ENCODE measurements at regions not wholly inside any gene's neighbourhood (a gene's known extent, or its start where the extent isn't known, plus 50 kb on each side); places are given as distances from the start of the nearest gene placed in this dataset.

DNA sequence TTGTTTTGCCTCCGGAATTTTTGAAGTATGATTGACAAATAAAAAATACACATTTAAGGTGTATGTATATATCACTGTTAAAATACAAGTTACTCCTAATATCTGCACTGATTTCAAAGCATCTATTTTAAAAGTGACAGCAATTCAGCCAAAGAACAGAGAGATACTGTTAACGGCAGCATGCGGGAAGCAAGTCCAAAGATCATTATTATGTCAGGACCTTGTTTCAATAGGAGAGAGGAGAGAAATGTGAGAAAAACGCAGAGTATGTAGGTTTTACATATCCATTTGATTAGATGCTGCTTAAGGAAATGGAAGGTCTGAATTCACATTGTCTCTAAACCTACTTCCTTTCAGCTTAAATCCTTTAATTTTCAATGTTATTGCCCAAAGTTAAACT, 545.5 kb upstream of the SLC8A1 start:
- no peak for DNase-seq (ENCODE audit: low read depth in 2 of 2)
- TF ChIP-seq, protein P1, sequence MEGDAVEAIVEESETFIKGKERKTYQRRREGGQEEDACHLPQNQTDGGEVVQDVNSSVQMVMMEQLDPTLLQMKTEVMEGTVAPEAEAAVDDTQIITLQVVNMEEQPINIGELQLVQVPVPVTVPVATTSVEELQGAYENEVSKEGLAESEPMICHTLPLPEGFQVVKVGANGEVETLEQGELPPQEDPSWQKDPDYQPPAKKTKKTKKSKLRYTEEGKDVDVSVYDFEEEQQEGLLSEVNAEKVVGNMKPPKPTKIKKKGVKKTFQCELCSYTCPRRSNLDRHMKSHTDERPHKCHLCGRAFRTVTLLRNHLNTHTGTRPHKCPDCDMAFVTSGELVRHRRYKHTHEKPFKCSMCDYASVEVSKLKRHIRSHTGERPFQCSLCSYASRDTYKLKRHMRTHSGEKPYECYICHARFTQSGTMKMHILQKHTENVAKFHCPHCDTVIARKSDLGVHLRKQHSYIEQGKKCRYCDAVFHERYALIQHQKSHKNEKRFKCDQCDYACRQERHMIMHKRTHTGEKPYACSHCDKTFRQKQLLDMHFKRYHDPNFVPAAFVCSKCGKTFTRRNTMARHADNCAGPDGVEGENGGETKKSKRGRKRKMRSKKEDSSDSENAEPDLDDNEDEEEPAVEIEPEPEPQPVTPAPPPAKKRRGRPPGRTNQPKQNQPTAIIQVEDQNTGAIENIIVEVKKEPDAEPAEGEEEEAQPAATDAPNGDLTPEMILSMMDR (IDR thresholded peaks at IDR 0.05; ENCODE audit: low read depth, low read length) = no peak
- H3K4me3 ChIP-seq (replicated peaks in 1 of 2; ENCODE audit: low read depth in 2 of 2, low read length in 2 of 2) = no peak overlapping the region

GRCh38 chr2:41000374-41000773, 548.5 kb upstream of the SLC8A1 start:
- TF ChIP-seq, protein P1 (IDR thresholded peaks at IDR 0.05; ENCODE audit: low read depth, low read length) = no peak
- H3K4me3 ChIP-seq (replicated peaks in 1 of 2; ENCODE audit: low read depth in 2 of 2, low read length in 2 of 2) = no peak overlapping the region
- no peak for DNase-seq (ENCODE audit: low read depth in 2 of 2)

DNA sequence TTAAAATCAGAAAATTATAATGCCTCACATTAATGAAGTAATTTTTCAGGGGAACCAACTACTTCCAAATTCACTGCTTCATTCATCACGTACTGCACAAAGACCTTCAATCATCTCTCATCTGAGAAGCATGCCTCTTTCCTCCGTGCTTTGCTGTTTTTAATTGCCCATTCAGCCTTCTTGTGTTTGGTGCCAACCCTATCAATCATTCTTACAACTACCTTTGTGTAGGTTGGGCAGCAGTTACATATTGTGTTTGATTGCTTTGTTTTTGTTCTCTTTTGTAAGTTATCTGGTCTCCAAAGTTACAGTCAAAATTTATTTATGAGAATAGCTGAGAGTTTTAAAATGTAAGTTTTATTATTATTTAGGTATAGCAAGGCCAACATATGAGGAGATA, 549.0 kb upstream of the SLC8A1 start:
- no peak for DNase-seq (ENCODE audit: low read depth in 2 of 2)
- TF ChIP-seq, protein P1 (IDR thresholded peaks at IDR 0.05; ENCODE audit: low read depth, low read length) = no peak
- no peak overlapping the region for H3K4me3 ChIP-seq (replicated peaks in 1 of 2; ENCODE audit: low read depth in 2 of 2, low read length in 2 of 2)

DNA sequence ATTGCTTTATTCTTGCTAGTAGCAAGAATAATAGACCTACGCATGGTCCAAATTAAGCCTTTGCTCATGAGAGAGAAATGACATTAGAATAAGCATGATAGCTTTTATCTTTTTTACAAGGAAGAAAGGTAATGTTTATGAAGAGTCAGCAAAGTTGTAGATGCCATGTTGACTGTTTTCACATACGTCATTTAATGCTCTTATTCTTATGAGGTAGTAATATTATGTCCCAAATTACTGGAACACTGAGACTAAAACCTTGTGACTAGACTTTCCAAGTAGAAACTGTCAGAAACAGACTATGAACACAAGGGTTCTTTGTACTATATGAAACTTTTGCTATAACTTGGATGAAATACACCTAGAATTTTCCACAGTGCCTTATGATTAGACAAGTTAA, 552.8 kb upstream of the SLC8A1 start:
- DNase-seq (ENCODE audit: low read depth in 2 of 2) = no peak
- TF ChIP-seq, protein P1 (IDR thresholded peaks at IDR 0.05; ENCODE audit: low read depth, low read length) = no peak
- H3K4me3 ChIP-seq (replicated peaks in 1 of 2; ENCODE audit: low read depth in 2 of 2, low read length in 2 of 2) = no peak overlapping the region

- no peak for DNase-seq (ENCODE audit: low read depth in 2 of 2)
- H3K4me3 ChIP-seq (replicated peaks in 1 of 2; ENCODE audit: low read depth in 2 of 2, low read length in 2 of 2) = no peak overlapping the region
- TF ChIP-seq, protein P1 (IDR thresholded peaks at IDR 0.05; ENCODE audit: low read depth, low read length) = no peak
These were observed 568.5 kb upstream of the SLC8A1 start for GRCh38 chr2:41020358-41020757.

- no peak overlapping the region for H3K4me3 ChIP-seq (replicated peaks in 1 of 2; ENCODE audit: low read depth in 2 of 2, low read length in 2 of 2)
- no peak for DNase-seq (ENCODE audit: low read depth in 2 of 2)
- TF ChIP-seq, protein P1 (IDR thresholded peaks at IDR 0.05; ENCODE audit: low read depth, low read length) = no peak
These were observed 572.9 kb upstream of the SLC8A1 start for GRCh38 chr2:41024816-41025215.

- TF ChIP-seq, protein P1 (IDR thresholded peaks at IDR 0.05; ENCODE audit: low read depth, low read length) = no peak
- no peak for DNase-seq (ENCODE audit: low read depth in 2 of 2)
- H3K4me3 ChIP-seq (replicated peaks in 1 of 2; ENCODE audit: low read depth in 2 of 2, low read length in 2 of 2) = no peak overlapping the region
These were observed 574.7 kb upstream of the SLC8A1 start for GRCh38 chr2:41026613-41027012.

All from cardiac fibroblast (primary cell).